GM12878 (cell line): ENCODE measurements at regions not wholly inside any gene's neighbourhood (a gene's known extent, or its start where the extent isn't known, plus 50 kb on each side); places are given as distances from the start of the nearest gene placed in this dataset.

Source experiments
- ATAC-seq: fragments of 200-7000 bp; cut with Tn5 transposase; 3 replicates; pipeline ENCODE4 v1.9.1; 2020; ENCODE audit warnings: mild to moderate bottlenecking, moderate library complexity
- BruUV-seq: library from RNA; stranded (reverse); fragments of 400-500 nt; replicated peaks from 2 replicates; lab custom pipeline; 2021; lab: Mats Ljungman, UMichigan
- CTCF ChIA-PET: fragments of 300-600 bp; sonication (Branson Sonifier 250); formaldehyde crosslinking; extraction: SDS; loops from one replicate; lab custom pipeline; 2021; ENCODE audit warnings: inconsistent platforms; lab: Yijun Ruan, JAX
- POLR2A ChIA-PET: fragments of 350-600 bp; formaldehyde crosslinking; extraction: SDS; loops from one replicate; lab custom pipeline; 2021; ENCODE audit warnings: inconsistent platforms; lab: Charles Lee
- RAD21 ChIA-PET: fragments of 300-600 bp; sonication (Branson Sonifier 250); formaldehyde crosslinking; loops from one replicate; lab custom pipeline; 2023; ENCODE audit warnings: antibody characterized with exemption; ENCODE audit not compliant: unreplicated experiment; lab: Charles Lee
- SMC1A ChIA-PET: fragments of 300-600 bp; sonication (Branson Sonifier 250); formaldehyde crosslinking; loops from one replicate; lab custom pipeline; 2023; ENCODE audit not compliant: unreplicated experiment, uncharacterized antibody; lab: Charles Lee
- DNase-seq: peaks from one replicate; pipeline ENCODE4 v3.0.0-alpha.2; 2011; ENCODE audit warnings: low read depth, low spot score
- FAIRE-seq: peaks from 3 replicates; lab custom pipeline; 2011; peaks lifted over from hg19 to GRCh38; lab: Jason Lieb, UNC
- H2AFZ ChIP-seq: 2 replicates; pipeline ENCODE4 v1.6.0; 2011; ENCODE audit warnings: low read depth, low read length, control low read depth; ENCODE audit not compliant: control insufficient read depth
- H3K27ac ChIP-seq: 2 replicates; pipeline ENCODE4 v1.5.1; 2011; ENCODE audit warnings: control low read depth; ENCODE audit not compliant: control insufficient read depth, insufficient read depth
- H3K27me3 ChIP-seq, 2 experiments: replicated peaks in 1 of 2; 2 replicates each; pipeline versions ENCODE4 v1.6.0 to v1.6.1; 2011; ENCODE audit warnings: low read length in 1 of 2; ENCODE audit not compliant: control insufficient read depth in 2 of 2, insufficient read depth in 2 of 2
- H3K36me3 ChIP-seq, 2 experiments: 2 replicates each; pipeline ENCODE4 v1.5.1; 2011; ENCODE audit warnings: low read length in 1 of 2; ENCODE audit not compliant: control insufficient read depth in 2 of 2, insufficient read depth in 2 of 2
- H3K4me1 ChIP-seq: 2 replicates; pipeline ENCODE4 v1.6.1; 2011; ENCODE audit warnings: mild to moderate bottlenecking, low read length, moderate library complexity, mixed read lengths; ENCODE audit not compliant: control insufficient read depth, insufficient read depth
- H3K4me2 ChIP-seq: 2 replicates; pipeline ENCODE4 v1.6.0; 2011; ENCODE audit warnings: control low read depth; ENCODE audit not compliant: control insufficient read depth, insufficient read depth
- H3K4me3 ChIP-seq: fragments of 200-600 bp; sonication (generic); 2 replicates; pipeline ENCODE4 v1.5.1; 2016
- H3K79me2 ChIP-seq: 2 replicates; pipeline ENCODE4 v1.6.0; 2011; ENCODE audit warnings: low read length; ENCODE audit not compliant: control insufficient read depth, insufficient read depth
- H3K9ac ChIP-seq: 2 replicates; pipeline ENCODE4 v1.8.0; 2011; ENCODE audit warnings: low read length, control low read depth, mixed read lengths; ENCODE audit not compliant: control insufficient read depth, insufficient read depth
- H3K9me3 ChIP-seq: replicated peaks from 3 replicates; pipeline ENCODE4 v1.5.1; 2011; ENCODE audit warnings: mild to moderate bottlenecking, low read length; ENCODE audit not compliant: control insufficient read depth, insufficient read depth
- H4K20me1 ChIP-seq: 2 replicates; pipeline ENCODE4 v1.6.0; 2011; ENCODE audit not compliant: control insufficient read depth, insufficient read depth
- BACH1 ChIP-seq: fragments of 450-650 bp; IDR thresholded peaks from 2 replicates; pipeline ENCODE4 v1.6.1; 2017; ENCODE audit warnings: mild to moderate bottlenecking, borderline replicate concordance
- JUNB ChIP-seq: IDR thresholded peaks from 2 replicates; pipeline ENCODE4 v1.6.1; 2016; ENCODE audit warnings: antibody characterized with exemption, mild to moderate bottlenecking
- NFIC ChIP-seq: IDR thresholded peaks from 2 replicates; pipeline ENCODE4 v1.6.1; 2012; ENCODE audit warnings: low read depth, mild to moderate bottlenecking, inconsistent platforms, low read length, moderate library complexity
- RELA ChIP-seq: fragments of 450-650 bp; IDR thresholded peaks from 2 replicates; pipeline ENCODE4 v1.8.0; 2014; ENCODE audit warnings: borderline replicate concordance; ENCODE audit not compliant: partially characterized antibody
- RFX5 ChIP-seq: IDR thresholded peaks from 2 replicates; pipeline ENCODE4 v1.6.1; 2011; ENCODE audit warnings: low read depth, low read length, improper control_type of control experiment
- STAT3 ChIP-seq: IDR thresholded peaks from 2 replicates; pipeline ENCODE4 v1.6.1; 2011; ENCODE audit warnings: low read depth, low read length, improper control_type of control experiment
- ZNF384 ChIP-seq: IDR thresholded peaks from 2 replicates; pipeline ENCODE4 v1.6.1; 2012; ENCODE audit warnings: low read depth, mild to moderate bottlenecking, low read length, improper control_type of control experiment, borderline replicate concordance
- WGBS: methylation state at CpG from one replicate; pipeline ENCODE4 v1.1.6; 2016; ENCODE audit warnings: low lambda C conversion rate; ENCODE audit not compliant: insufficient replicate concordance, insufficient coverage; ENCODE audit errors: missing lambda C conversion rate; 5-methylcytosine and 5-hydroxymethylcytosine counted together
- in situ Hi-C: fragments of 300-500 bp; cut with MboI; formaldehyde crosslinking; loops from 9 replicates; pipeline ENCODE4 v1.14.3; 2018; ENCODE audit warnings: mixed read lengths
- intact Hi-C: fragments of 100-400 bp; cut with micrococcal nuclease; formaldehyde crosslinking; loops from one replicate; pipeline ENCODE4 v1.14.2; 2022; ENCODE audit not compliant: unreplicated experiment

- Histone ChIP-seq H4K20me1 (no peaks in the 10 kb centered on the region), H3K9ac (no peak overlapping the region), H3K79me2 (no peaks in the 10 kb centered on the region), H3K4me1 (no peaks in the 10 kb centered on the region), H3K36me3 (no peaks in the 10 kb centered on the region), H2AFZ (no peak overlapping the region), H3K27ac (no peak overlapping the region), H3K4me2 (no peak overlapping the region), H3K27me3 (no peaks in the 10 kb centered on the region), H3K9me3 (no peaks in the 10 kb centered on the region), H3K4me3 (no peak overlapping the region)
- ATAC-seq (peak; percentile 57), FAIRE-seq (no peak), DNase-seq (no peak)
- BruUV-seq: no TSS peak
- ChIA-PET CTCF (interaction anchor here (1.0 to 1.1 kb wide), 2 partner anchors 20 to 947 kb away, joined by 3 read pairs; no protein-coding TSS in a partner anchor), RAD21 (interaction anchor here (0.7 to 1.4 kb wide), 3 partner anchors 21 to 38 kb away, joined by 3 to 4 read pairs (median 3); no protein-coding TSS in a partner anchor), POLR2A (no interaction called here), SMC1A (interaction anchor here (1.6 to 1.8 kb wide), 2 partner anchors 10 to 13 kb away, joined by 4 to 6 read pairs; no protein-coding TSS in a partner anchor)
- WGBS: 24% methylated on average over 5 of the region's 5 CpGs
- in situ Hi-C loops: no loop called here
- intact Hi-C loops: no loop called here
- TF ChIP-seq NFIC (no peak), JUNB (peak; percentile 62)
These were observed 932.7 kb downstream of the TFAP2A start for GRCh38 chr6:9482030-9482738.

GRCh38 chr6:9481292-9482029, 933.4 kb downstream of the TFAP2A start:
- no peaks in the 10 kb centered on the region for H3K79me2 ChIP-seq
- ChIA-PET CTCF (interaction anchor here (1.1 kb wide), 1 partner anchor 948 kb away, joined by 3 read pairs; no protein-coding TSS in a partner anchor), RAD21 (interaction anchor here (0.7 to 1.4 kb wide), 2 partner anchors 36 to 38 kb away, joined by 3 to 4 read pairs; no protein-coding TSS in a partner anchor), SMC1A (interaction anchor here (1.6 kb wide), 1 partner anchor 11 kb away, joined by 6 read pairs; no protein-coding TSS in a partner anchor), POLR2A (no interaction called here)
- BruUV-seq: no TSS peak
- H3K27ac ChIP-seq: no peak overlapping the region
- FAIRE-seq (no peak), DNase-seq (no peak), ATAC-seq (no peak)
- 12% methylated on average over 7 of the region's 7 CpGs for WGBS
- H3K4me3 ChIP-seq: no peak overlapping the region
- no peak overlapping the region for H2AFZ ChIP-seq
- no peaks in the 10 kb centered on the region for H3K4me1 ChIP-seq
- no peaks in the 10 kb centered on the region for H4K20me1 ChIP-seq
- H3K9me3 ChIP-seq: no peaks in the 10 kb centered on the region
- in situ Hi-C loops: no loop called here
- TF ChIP-seq RFX5 (no peak), BACH1 (no peak), ZNF384 (no peak), STAT3 (no peak), RELA (no peak)
- no peak overlapping the region for H3K9ac ChIP-seq
- H3K4me2 ChIP-seq: no peak overlapping the region
- H3K36me3 ChIP-seq: no peaks in the 10 kb centered on the region
- intact Hi-C loops: no loop called here
- H3K27me3 ChIP-seq: no peaks in the 10 kb centered on the region
